Astrocyte (in vitro differentiated cells and primary cell): ENCODE measurements at regions not wholly inside any gene's neighbourhood (a gene's known extent, or its start where the extent isn't known, plus 50 kb on each side); places are given as distances from the start of the nearest gene placed in this dataset.

Experiments
- DNase-seq: peaks from one replicate; pipeline ENCODE4 v3.0.0-alpha.2; 2010; ENCODE audit warnings: low read depth
- FAIRE-seq: peaks from 2 replicates; lab custom pipeline; 2011; peaks lifted over from hg19 to GRCh38; lab: Jason Lieb, UNC
- H2AFZ ChIP-seq: 2 replicates; pipeline ENCODE4 v1.6.0; 2012; ENCODE audit warnings: low read depth, low read length, inconsistent platforms
- H3K27ac ChIP-seq: 2 replicates; pipeline ENCODE4 v1.5.1; 2011; ENCODE audit warnings: low read depth, low read length, inconsistent platforms
- H3K27me3 ChIP-seq: 2 replicates; pipeline ENCODE4 v1.6.0; 2011; ENCODE audit warnings: low read length, inconsistent platforms; ENCODE audit not compliant: insufficient read depth
- H3K36me3 ChIP-seq: 2 replicates; pipeline ENCODE4 v1.5.1; 2011; ENCODE audit warnings: low read length, inconsistent platforms; ENCODE audit not compliant: insufficient read depth
- H3K4me1 ChIP-seq: 2 replicates; pipeline ENCODE4 v1.5.1; 2011; ENCODE audit warnings: low read length, inconsistent platforms; ENCODE audit not compliant: insufficient read depth
- H3K4me2 ChIP-seq: 2 replicates; pipeline ENCODE4 v1.6.0; 2012; ENCODE audit warnings: low read length, inconsistent platforms
- H3K4me3 ChIP-seq: 2 replicates; pipeline ENCODE4 v1.5.1; 2011; ENCODE audit warnings: low read depth, mild to moderate bottlenecking, low read length, inconsistent platforms; ENCODE audit not compliant: insufficient read depth
- H3K79me2 ChIP-seq: 2 replicates; pipeline ENCODE4 v1.6.0; 2012; ENCODE audit warnings: mild to moderate bottlenecking, low read length, inconsistent platforms; ENCODE audit not compliant: insufficient read depth
- H3K9ac ChIP-seq: 2 replicates; pipeline ENCODE4 v1.6.0; 2012; ENCODE audit warnings: mild to moderate bottlenecking, low read length, inconsistent platforms
- H3K9me3 ChIP-seq: 2 replicates; pipeline ENCODE4 v1.5.1; 2012; ENCODE audit warnings: low read depth, mild to moderate bottlenecking, low read length, inconsistent platforms; ENCODE audit not compliant: insufficient read depth
- H4K20me1 ChIP-seq: 2 replicates; pipeline ENCODE4 v1.6.0; 2012; ENCODE audit warnings: low read length, inconsistent platforms; ENCODE audit not compliant: insufficient read depth
- H3K27ac Mint-ChIP-seq: one replicate; pipeline ENCODE4 v1.8.0; 2021; ENCODE audit warnings: mild to moderate bottlenecking, mixed read lengths; ENCODE audit not compliant: unreplicated experiment
- H3K27me3 Mint-ChIP-seq: one replicate; pipeline ENCODE4 v1.8.0; 2021; ENCODE audit warnings: low read depth, mixed read lengths; ENCODE audit not compliant: unreplicated experiment
- H3K36me3 Mint-ChIP-seq: one replicate; pipeline ENCODE4 v1.8.0; 2021; ENCODE audit warnings: low read depth, mixed read lengths; ENCODE audit not compliant: unreplicated experiment
- H3K4me1 Mint-ChIP-seq: one replicate; pipeline ENCODE4 v1.8.0; 2021; ENCODE audit warnings: low read depth, mixed read lengths; ENCODE audit not compliant: unreplicated experiment
- H3K4me3 Mint-ChIP-seq: one replicate; pipeline ENCODE4 v1.8.0; 2021; ENCODE audit warnings: mild to moderate bottlenecking, moderate library complexity, mixed read lengths; ENCODE audit not compliant: unreplicated experiment
- H3K9me3 Mint-ChIP-seq: one replicate; pipeline ENCODE4 v1.8.0; 2021; ENCODE audit warnings: mild to moderate bottlenecking, mixed read lengths; ENCODE audit not compliant: unreplicated experiment
- EZH2 ChIP-seq: IDR thresholded peaks from 2 replicates; pipeline ENCODE4 v1.6.1; 2012; ENCODE audit warnings: mild to moderate bottlenecking, low read length, inconsistent platforms; ENCODE audit not compliant: insufficient read depth
- TF ChIP-seq, protein P1 (sequence below): IDR thresholded peaks from 2 replicates; pipeline ENCODE4 v1.5.1; 2011; ENCODE audit warnings: low read depth, mild to moderate bottlenecking, inconsistent platforms, low read length, moderate library complexity; ENCODE audit not compliant: insufficient read depth

DNA sequence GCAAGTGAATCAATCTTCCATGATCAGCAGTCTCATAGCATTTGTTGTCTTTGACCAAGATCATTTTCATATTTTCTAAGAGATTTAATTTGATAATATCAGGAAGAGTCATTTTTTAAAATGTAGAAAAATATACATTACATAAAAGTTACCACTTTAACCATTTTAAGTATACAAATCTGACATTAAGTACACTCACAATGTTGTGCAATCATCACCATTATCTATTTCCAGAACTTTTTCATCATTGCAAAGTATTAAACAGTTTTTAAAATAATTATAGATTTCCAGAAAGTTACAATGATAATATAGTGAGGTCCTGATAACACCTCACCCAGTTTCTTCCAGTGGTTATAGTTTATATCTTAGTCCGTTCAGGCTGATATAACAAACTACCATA lies 222.5 kb upstream of the RHOBTB1 start:
- Histone ChIP-seq H3K9me3 (no peaks in the 10 kb centered on the region), H3K27me3 (no peaks in the 10 kb centered on the region), H4K20me1 (no peaks in the 10 kb centered on the region), H3K9ac (no peak overlapping the region), H3K27ac (no peak overlapping the region), H2AFZ (no peak overlapping the region), H3K4me2 (no peak overlapping the region), H3K4me1 (no peaks in the 10 kb centered on the region), H3K4me3 (no peak overlapping the region), H3K36me3 (no peaks in the 10 kb centered on the region), H3K79me2 (no peaks in the 10 kb centered on the region)
- TF ChIP-seq, protein P1, sequence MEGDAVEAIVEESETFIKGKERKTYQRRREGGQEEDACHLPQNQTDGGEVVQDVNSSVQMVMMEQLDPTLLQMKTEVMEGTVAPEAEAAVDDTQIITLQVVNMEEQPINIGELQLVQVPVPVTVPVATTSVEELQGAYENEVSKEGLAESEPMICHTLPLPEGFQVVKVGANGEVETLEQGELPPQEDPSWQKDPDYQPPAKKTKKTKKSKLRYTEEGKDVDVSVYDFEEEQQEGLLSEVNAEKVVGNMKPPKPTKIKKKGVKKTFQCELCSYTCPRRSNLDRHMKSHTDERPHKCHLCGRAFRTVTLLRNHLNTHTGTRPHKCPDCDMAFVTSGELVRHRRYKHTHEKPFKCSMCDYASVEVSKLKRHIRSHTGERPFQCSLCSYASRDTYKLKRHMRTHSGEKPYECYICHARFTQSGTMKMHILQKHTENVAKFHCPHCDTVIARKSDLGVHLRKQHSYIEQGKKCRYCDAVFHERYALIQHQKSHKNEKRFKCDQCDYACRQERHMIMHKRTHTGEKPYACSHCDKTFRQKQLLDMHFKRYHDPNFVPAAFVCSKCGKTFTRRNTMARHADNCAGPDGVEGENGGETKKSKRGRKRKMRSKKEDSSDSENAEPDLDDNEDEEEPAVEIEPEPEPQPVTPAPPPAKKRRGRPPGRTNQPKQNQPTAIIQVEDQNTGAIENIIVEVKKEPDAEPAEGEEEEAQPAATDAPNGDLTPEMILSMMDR, result no peak
- TF ChIP-seq EZH2, result no peak
- FAIRE-seq (no peak), DNase-seq (no peak)
- H3K4me1 Mint-ChIP-seq, result no peaks in the 10 kb centered on the region
- H3K27me3 Mint-ChIP-seq, result peaks cover 2% of the 10 kb centered on the region
- H3K4me3 Mint-ChIP-seq, result no peak overlapping the region
- no peak overlapping the region for H3K27ac Mint-ChIP-seq
- H3K9me3 Mint-ChIP-seq, result no peaks in the 10 kb centered on the region
- H3K36me3 Mint-ChIP-seq, result no peaks in the 10 kb centered on the region

DNA sequence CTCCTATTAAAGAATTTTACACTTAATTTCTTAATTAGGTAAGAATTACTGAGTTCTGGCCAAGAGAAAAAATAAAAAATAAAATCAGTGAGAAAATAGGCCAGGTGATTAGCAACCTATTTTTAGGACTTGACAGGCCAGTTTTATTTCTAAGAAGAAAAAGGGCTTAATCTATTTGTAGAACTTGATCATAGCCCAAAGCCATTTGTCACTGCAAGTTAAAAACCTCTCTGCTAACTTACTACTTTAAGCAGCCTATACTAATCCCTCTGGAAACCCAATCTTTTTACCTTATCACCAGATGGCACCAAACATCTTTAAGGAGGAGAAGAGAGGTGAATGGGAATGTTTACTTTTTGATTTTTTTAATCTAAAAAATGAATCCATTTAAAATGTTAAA lies 222.1 kb upstream of the RHOBTB1 start:
- no peak overlapping the region for H3K27ac ChIP-seq
- H3K36me3 Mint-ChIP-seq, result no peaks in the 10 kb centered on the region
- H3K9me3 Mint-ChIP-seq, result no peaks in the 10 kb centered on the region
- no peak overlapping the region for H3K4me2 ChIP-seq
- DNase-seq, result no peak
- no peaks in the 10 kb centered on the region for H4K20me1 ChIP-seq
- no peak overlapping the region for H3K4me3 ChIP-seq
- no peak overlapping the region for H2AFZ ChIP-seq
- H3K4me3 Mint-ChIP-seq, result no peak overlapping the region
- no peaks in the 10 kb centered on the region for H3K79me2 ChIP-seq
- H3K27me3 ChIP-seq, result no peaks in the 10 kb centered on the region
- peaks cover 2% of the 10 kb centered on the region for H3K27me3 Mint-ChIP-seq
- H3K27ac Mint-ChIP-seq, result no peak overlapping the region
- no peaks in the 10 kb centered on the region for H3K4me1 Mint-ChIP-seq
- no peak overlapping the region for H3K9ac ChIP-seq
- no peak for TF ChIP-seq EZH2
- TF ChIP-seq, protein P1, result no peak
- H3K4me1 ChIP-seq, result no peaks in the 10 kb centered on the region
- no peak for FAIRE-seq
- no peaks in the 10 kb centered on the region for H3K36me3 ChIP-seq
- H3K9me3 ChIP-seq, result no peaks in the 10 kb centered on the region

DNA sequence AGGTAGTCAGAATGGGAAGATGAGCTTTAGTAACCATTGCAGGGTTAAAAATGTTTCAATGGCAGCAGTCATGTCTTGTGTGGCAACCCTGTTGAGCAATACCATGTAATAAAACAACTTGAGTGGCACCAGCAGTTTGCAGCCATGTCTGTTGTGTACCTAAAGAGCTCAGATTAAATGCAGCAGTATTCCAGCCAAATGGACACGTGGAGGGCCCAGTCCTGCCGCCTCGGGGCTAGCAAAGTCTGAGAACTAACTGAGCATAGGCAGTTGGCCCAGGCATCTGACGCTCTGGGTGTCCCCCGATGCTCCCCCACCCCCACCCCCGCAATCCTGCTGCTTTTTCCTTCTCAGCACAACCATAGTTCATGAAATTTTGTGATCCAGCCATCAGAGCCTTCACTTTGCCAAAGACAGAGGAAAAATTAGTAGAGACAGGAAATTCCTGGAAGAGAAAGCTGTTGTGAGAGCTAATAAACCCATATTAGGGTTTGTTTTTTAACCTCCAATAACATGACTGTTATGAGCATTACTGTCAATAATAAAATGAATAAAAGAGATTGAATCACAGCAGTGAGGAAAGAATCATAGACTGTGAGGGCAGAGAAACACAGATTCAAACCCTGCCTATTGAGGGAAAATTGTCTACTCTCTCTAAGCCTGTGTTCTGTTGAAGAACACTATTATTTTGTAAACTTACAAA lies 220.6 kb upstream of the RHOBTB1 start:
- H2AFZ ChIP-seq, result no peak overlapping the region
- FAIRE-seq, result no peak

More for the DNA sequence above, 220.6 kb upstream of the RHOBTB1 start:
- Histone ChIP-seq H3K9me3 (no peaks in the 10 kb centered on the region), H3K36me3 (no peaks in the 10 kb centered on the region), H3K27ac (no peak overlapping the region), H3K4me1 (no peaks in the 10 kb centered on the region), H4K20me1 (no peaks in the 10 kb centered on the region), H3K4me2 (no peak overlapping the region), H3K9ac (no peak overlapping the region), H3K4me3 (no peak overlapping the region), H3K79me2 (no peaks in the 10 kb centered on the region), H3K27me3 (no peaks in the 10 kb centered on the region)
- H3K4me1 Mint-ChIP-seq, result no peaks in the 10 kb centered on the region
- no peaks in the 10 kb centered on the region for H3K36me3 Mint-ChIP-seq
- no peak overlapping the region for H3K27ac Mint-ChIP-seq
- H3K27me3 Mint-ChIP-seq, result no peaks in the 10 kb centered on the region
- DNase-seq, result no peak
- TF ChIP-seq EZH2, result no peak
- TF ChIP-seq, protein P1, result no peak
- no peaks in the 10 kb centered on the region for H3K9me3 Mint-ChIP-seq
- H3K4me3 Mint-ChIP-seq, result no peak overlapping the region
